ENCODE measurements at regions not wholly inside any gene's neighbourhood (a gene's known extent, or its start where the extent isn't known, plus 50 kb on each side); places are given as distances from the start of the nearest gene placed in this dataset.

DNA sequence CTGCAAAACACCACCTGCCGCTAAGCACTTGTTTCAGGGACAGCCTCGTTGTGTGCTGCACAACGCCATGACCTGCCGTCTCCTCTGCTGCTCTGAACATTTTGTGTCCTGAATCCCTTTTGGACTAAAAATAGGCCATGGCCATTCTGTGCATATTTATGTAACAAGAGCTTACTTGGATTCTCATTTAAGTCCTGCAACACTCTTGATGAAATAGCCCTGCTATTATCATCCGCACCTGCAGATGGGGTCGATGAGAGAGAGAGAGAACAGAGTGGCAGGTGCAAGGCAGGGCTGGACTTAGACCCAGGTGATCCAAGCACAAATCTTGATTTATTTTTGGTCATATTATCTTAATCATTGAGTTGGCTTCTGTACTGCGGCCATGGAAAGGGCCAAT lies 121.2 kb upstream of the PRKCQ start:
- no peak for ATAC-seq
- intact Hi-C loops (cut with micrococcal nuclease): no loop called here
- Histone ChIP-seq H3K9ac (ENCODE audit: insufficient read depth in 1 of 2, low read depth in 2 of 2, low read length in 2 of 2) (no peak overlapping the region), H3K4me1 (replicated peaks in 1 of 2; ENCODE audit: control insufficient read depth in 2 of 2, insufficient read depth in 2 of 2, low read length in 2 of 2) (no peaks in the 10 kb centered on the region), H3K9me1 (ENCODE audit: control insufficient read depth, insufficient read depth, low read length) (no peaks in the 10 kb centered on the region), H3K27me3 (ENCODE audit: control insufficient read depth in 2 of 2, insufficient read depth in 2 of 2, low read length in 2 of 2) (peaks cover 33 to 34% of the 10 kb centered on the region in 2 experiments), H3K4me3 (no peak overlapping the region), H4K20me1 (replicated peaks; ENCODE audit: control insufficient read depth, insufficient read depth, low read length) (no peaks in the 10 kb centered on the region), H3K79me2 (ENCODE audit: control insufficient read depth, insufficient read depth, low read length) (no peaks in the 10 kb centered on the region), H3K4me2 (ENCODE audit: insufficient read depth, low read length) (no peak overlapping the region), H3K9me3 (replicated peaks; ENCODE audit: control insufficient read depth, insufficient read depth, low read depth, low read length) (no peaks in the 10 kb centered on the region), H3K36me3 (ENCODE audit: control insufficient read depth, insufficient read depth, low read length) (no peaks in the 10 kb centered on the region), H2AFZ (ENCODE audit: low read depth, low read length) (no peak overlapping the region), H3K27ac (ENCODE audit: extremely low read depth, low read depth, low read length) (no peak overlapping the region)
- in situ Hi-C loops (cut with MboI): no loop called here
- no TSS peak for BruUV-seq (replicated peaks)
- WGBS (ENCODE audit: insufficient coverage, low coverage, missing lambda C conversion rate): 6% methylated on average over 7 of the region's 7 CpGs
- FAIRE-seq: peak; percentile 11
- DNase-seq (ENCODE audit: extremely low read depth in 1 of 4, low spot score in 3 of 4): no peak
- TF ChIP-seq LARP7 (IDR thresholded peaks at IDR 0.05) (no peak), HDGF (IDR thresholded peaks at IDR 0.05) (no peak), CHD2 (IDR thresholded peaks at IDR 0.05; ENCODE audit: low read depth, low read length) (no peak)
- TF ChIP-seq, protein P1, sequence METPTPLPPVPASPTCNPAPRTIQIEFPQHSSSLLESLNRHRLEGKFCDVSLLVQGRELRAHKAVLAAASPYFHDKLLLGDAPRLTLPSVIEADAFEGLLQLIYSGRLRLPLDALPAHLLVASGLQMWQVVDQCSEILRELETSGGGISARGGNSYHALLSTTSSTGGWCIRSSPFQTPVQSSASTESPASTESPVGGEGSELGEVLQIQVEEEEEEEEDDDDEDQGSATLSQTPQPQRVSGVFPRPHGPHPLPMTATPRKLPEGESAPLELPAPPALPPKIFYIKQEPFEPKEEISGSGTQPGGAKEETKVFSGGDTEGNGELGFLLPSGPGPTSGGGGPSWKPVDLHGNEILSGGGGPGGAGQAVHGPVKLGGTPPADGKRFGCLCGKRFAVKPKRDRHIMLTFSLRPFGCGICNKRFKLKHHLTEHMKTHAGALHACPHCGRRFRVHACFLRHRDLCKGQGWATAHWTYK (CRISPR knock-in tag; IDR thresholded peaks at IDR 0.05): no peak
- ChIA-PET CTCF (ENCODE audit: low intra/inter-chr PET ratio) (no interaction called here), POLR2A (no interaction called here)

DNA sequence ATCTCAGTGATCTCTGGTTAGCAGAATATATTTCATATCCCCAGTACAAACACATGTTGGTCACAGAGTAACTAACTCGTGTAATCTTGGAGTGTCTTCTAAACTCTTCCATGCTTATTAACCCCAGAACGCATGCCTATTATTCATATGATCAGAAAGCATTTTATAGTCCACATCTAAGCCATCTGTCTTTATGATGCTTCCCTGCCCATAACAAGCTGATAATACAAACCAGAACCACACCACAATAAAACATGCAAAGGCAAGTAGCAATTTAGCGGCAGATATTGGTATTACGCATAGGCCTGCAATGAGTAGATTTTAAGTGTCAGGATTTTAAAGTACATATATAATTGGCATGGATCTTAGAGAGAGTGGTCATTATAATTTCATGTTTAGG lies 120.0 kb upstream of the PRKCQ start:
- H3K4me3 ChIP-seq: no peak overlapping the region
- FAIRE-seq: no peak
- peaks cover 29 to 33% of the 10 kb centered on the region in 2 experiments for H3K27me3 ChIP-seq (ENCODE audit: control insufficient read depth in 2 of 2, insufficient read depth in 2 of 2, low read length in 2 of 2)
- H3K4me2 ChIP-seq (ENCODE audit: insufficient read depth, low read length): no peak overlapping the region
- no peaks in the 10 kb centered on the region for H3K9me3 ChIP-seq (replicated peaks; ENCODE audit: control insufficient read depth, insufficient read depth, low read depth, low read length)
- H4K20me1 ChIP-seq (replicated peaks; ENCODE audit: control insufficient read depth, insufficient read depth, low read length): no peaks in the 10 kb centered on the region
- no TSS peak for BruUV-seq (replicated peaks)
- H2AFZ ChIP-seq (ENCODE audit: low read depth, low read length): no peak overlapping the region
- H3K9ac ChIP-seq (ENCODE audit: insufficient read depth in 1 of 2, low read depth in 2 of 2, low read length in 2 of 2): no peak overlapping the region
- POLR2A ChIA-PET: no interaction called here
- no peaks in the 10 kb centered on the region for H3K4me1 ChIP-seq (replicated peaks in 1 of 2; ENCODE audit: control insufficient read depth in 2 of 2, insufficient read depth in 2 of 2, low read length in 2 of 2)
- CTCF ChIA-PET (ENCODE audit: low intra/inter-chr PET ratio): no interaction called here
- ATAC-seq: no peak
- H3K27ac ChIP-seq (ENCODE audit: extremely low read depth, low read depth, low read length): no peak overlapping the region
- in situ Hi-C loops (cut with MboI): no loop called here
- intact Hi-C loops (cut with micrococcal nuclease): no loop called here
- H3K36me3 ChIP-seq (ENCODE audit: control insufficient read depth, insufficient read depth, low read length): no peaks in the 10 kb centered on the region
- no peak for DNase-seq (ENCODE audit: extremely low read depth in 1 of 4, low spot score in 3 of 4)
- 3% methylated on average over 4 of the region's 4 CpGs for WGBS (ENCODE audit: insufficient coverage, low coverage, missing lambda C conversion rate)
- H3K9me1 ChIP-seq (ENCODE audit: control insufficient read depth, insufficient read depth, low read length): no peaks in the 10 kb centered on the region
- TF ChIP-seq FOXA1 (IDR thresholded peaks at IDR 0.05; ENCODE audit: borderline replicate concordance) (no peak), CHD2 (IDR thresholded peaks at IDR 0.05; ENCODE audit: low read depth, low read length) (no peak), ZNF586 (CRISPR knock-in tag; conservative IDR thresholded peaks at IDR 0.05) (no peak), TFAP4 (CRISPR knock-in tag; IDR thresholded peaks at IDR 0.05; ENCODE audit: borderline replicate concordance) (no peak), KDM1A (IDR thresholded peaks at IDR 0.05) (no peak), ZNF589 (CRISPR knock-in tag; IDR thresholded peaks at IDR 0.05; ENCODE audit: low read depth) (no peak), HDGF (IDR thresholded peaks at IDR 0.05) (no peak), ZSCAN32 (CRISPR knock-in tag; IDR thresholded peaks at IDR 0.05) (no peak)
- no peaks in the 10 kb centered on the region for H3K79me2 ChIP-seq (ENCODE audit: control insufficient read depth, insufficient read depth, low read length)
